Dermis blood vessel endothelial cell (primary cell): ENCODE measurements at regions not wholly inside any gene's neighbourhood (a gene's known extent, or its start where the extent isn't known, plus 50 kb on each side); places are given as distances from the start of the nearest gene placed in this dataset.

ENCODE experiments used
- DNase-seq: peaks from one replicate; pipeline ENCODE4 v3.0.0; 2010

GRCh38 chr5:61744690-61745619 is 412.9 kb downstream of the ZSWIM6 start:
- no peak for DNase-seq

DNA sequence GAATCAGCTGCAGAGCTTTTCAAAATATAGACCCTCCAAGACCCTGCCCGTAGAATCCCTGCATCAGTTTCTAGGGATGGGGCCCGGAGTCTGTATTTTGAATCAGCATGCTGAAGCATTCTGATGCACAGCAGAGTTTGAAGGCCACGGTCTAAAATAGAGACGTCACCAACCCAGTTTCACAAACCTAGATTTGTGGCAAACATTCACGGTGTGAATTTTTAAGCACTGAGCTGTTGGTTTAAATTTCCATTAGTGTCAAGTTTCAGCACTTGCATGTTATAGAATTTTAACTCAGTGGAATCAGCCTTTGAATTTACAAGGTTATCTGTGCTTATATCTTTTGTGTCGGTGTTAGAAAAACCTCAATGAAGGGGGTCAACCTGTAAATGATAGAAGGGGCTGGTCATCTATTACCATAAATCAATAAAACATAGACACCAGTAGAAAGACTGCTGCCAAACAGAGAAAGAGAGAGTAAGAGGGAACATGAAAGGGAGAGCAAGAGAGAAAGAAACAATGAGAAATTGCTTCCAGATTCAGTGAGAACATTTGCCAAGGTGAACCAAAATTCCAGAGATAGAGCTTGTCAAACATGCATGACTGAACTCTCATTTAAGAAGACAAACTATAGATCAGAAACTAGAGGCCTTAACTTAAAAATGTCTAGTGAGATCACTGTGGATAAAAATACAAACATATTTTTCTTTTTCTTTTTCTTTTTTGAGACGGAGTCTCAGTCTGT is 414.9 kb downstream of the ZSWIM6 start:
- no peak for DNase-seq

DNA sequence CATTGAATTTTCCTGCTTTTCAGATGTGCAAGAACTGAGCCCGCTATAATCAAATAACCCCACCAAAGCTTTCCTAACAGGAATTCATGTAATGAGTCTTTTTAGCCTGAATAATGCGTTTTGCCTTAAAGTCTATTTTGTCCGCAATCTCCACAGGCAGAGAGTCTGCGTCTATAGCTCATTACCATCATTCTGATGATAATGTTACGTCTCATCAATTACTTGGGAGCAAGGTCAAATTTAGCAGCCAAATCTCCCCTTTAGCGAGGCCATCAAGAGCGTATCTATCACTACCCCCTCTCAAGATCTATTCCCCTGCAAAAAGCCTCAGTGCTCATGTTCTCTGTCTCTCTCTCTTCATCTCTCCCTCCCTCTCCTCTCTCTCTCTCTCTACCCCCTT is 416.1 kb downstream of the ZSWIM6 start:
- no peak for DNase-seq

- no peak for DNase-seq
Measured at GRCh38 chr5:61748651-61749050, 416.6 kb downstream of the ZSWIM6 start.

- no peak for DNase-seq
Measured at GRCh38 chr5:61752588-61752987, 420.5 kb downstream of the ZSWIM6 start.

DNA sequence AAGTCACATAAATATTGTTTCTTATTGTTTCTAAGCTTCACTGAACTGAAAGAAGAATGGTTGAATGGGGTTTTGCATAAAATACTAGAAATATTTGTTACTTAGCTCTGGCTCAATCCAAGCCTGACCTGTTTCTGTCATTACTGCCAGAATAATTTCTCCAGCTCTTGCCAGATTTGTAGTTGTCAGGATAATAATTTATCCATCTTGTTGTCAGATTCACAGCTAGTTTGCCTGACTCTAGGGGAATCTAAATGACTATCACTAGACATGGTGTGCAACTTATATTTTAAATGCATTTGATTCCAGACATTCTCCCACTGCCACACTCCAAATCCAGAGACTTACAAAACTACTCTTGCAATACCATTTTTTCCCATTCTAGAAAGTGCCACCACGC is 422.7 kb downstream of the ZSWIM6 start:
- DNase-seq = no peak

- DNase-seq = no peak
Measured at GRCh38 chr5:61755726-61756222, 423.7 kb downstream of the ZSWIM6 start.

DNA sequence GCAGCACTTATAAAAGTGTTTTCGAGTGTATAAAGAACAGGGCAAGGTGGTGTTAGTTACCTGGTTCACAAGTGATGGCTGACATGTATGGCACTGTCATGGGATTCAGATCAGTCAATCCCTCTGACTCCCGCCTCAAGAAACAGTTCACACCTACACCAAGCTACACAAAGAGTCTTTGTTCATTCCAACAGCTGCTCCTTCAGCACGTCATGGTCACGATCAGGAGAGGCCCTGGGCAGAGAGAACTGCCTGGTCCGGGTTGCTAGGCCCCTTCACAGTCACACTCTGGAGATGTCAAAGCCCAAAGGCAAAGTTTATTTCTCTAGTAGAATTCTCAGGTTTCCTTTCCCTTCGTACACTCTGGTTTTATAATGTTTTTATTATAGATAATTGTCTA is 426.7 kb downstream of the ZSWIM6 start:
- no peak for DNase-seq

DNA sequence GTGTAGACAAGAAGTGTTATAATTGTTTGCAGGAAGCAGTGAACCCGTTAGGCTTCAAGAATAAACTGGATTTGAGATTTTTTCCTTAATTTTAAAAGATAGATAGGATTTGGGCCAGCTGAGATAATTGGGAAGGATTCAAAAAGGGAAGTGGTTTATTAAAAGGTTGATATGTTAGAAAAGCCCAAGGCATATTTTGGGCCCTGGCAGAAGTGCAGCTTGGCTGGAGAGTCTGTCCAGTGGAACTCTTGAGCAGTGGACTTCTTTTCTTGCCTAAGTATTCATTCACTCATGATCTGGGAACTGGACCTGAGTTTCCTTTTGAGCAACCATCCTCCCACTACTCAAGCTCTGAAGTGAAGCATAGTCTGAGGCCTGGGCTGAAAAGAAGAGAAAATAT is 433.4 kb downstream of the ZSWIM6 start:
- DNase-seq = no peak

GRCh38 chr5:61766141-61766540 is 434.1 kb downstream of the ZSWIM6 start:
- no peak for DNase-seq

DNA sequence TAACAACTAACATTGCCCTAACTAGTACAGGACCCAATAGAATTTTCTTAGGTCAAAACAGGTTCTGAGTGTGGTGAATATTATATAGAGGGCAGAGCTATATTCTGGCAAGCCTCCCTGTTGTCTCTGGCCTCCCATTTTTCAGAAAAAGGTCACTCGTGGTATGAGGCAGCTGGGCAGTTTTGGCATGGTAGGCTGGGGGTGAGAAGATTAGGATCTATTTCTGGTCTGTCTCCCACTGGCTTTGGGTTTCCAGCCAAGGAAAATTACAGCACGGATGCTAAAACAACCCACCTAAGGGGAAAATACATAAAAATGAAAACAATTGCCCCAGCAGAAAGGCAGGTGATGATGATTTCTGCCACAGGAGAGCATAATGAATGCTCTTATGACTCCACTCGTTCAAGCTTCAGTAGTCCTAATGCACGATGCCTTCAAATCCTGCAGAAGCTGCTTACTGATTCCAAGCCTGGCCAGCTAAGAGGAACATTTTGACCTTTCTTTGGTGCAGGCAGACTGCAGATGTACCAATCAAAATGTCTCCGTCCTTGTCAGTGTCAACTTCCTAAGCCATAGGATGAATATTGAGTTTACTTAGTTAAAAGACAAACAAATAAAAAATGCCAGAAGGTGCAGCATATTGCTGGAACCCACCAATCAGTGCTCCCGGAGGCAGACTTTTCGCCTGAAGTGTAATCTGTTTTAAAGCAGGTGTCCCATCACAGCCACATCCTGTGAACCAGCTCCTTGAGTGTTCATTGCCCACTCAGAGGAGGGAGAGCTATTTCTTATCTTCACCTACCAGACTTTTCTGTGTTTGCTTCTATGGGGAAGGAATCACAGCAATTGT is 435.4 kb downstream of the ZSWIM6 start:
- DNase-seq = no peak

GRCh38 chr5:61768692-61769281 is 436.7 kb downstream of the ZSWIM6 start:
- DNase-seq = peak; percentile 23

GRCh38 chr5:61771062-61771461 is 439.0 kb downstream of the ZSWIM6 start:
- DNase-seq = no peak

GRCh38 chr5:61771808-61772207 is 439.8 kb downstream of the ZSWIM6 start:
- no peak for DNase-seq

DNA sequence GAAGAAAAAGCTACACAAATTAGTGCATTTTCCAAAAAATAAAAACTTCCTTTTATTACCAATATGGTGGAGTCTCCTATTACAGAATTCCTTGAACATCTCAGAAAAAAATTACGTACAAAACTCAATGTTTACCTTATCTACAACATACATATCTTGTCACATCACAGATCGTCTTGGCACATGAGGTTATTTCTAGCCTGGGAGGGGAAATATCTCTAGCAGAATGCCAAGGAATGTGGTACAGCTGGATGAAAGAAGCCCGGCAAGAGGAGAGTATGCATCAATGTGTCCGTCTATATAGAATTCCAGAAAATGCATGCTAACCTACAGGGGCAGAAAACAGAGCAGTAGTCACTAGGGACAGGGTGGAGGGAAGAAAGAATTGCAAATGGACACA is 443.8 kb downstream of the ZSWIM6 start:
- DNase-seq = no peak

GRCh38 chr5:61777292-61777691 is 445.2 kb downstream of the ZSWIM6 start:
- DNase-seq = no peak

- DNase-seq = no peak
Measured at GRCh38 chr5:61779743-61780142, 447.7 kb downstream of the ZSWIM6 start.

- DNase-seq = no peak
Measured at GRCh38 chr5:61783481-61783880, 451.4 kb downstream of the ZSWIM6 start.

GRCh38 chr5:61784341-61784740 is 452.3 kb downstream of the ZSWIM6 start:
- DNase-seq = no peak

- no peak for DNase-seq
Measured at GRCh38 chr5:61788548-61788947, 456.5 kb downstream of the ZSWIM6 start.

DNA sequence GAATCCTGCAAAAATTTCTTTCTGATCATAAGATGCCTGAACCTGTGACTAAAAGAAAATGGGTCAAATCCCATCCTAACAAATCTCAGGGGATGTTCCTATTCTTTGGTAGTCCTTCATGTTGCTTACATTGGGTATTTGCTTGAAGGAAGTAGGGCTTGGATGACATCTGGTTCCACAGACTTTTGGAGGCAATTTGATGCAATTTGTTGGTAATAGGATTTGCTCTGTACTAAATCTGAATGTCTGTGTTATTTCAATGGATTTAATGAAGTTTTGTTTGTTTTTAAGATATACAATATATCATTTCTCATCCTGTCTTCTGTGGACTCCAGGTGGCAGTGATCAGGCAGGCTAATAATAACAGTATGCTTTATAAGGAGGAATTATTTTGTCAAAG is 457.9 kb downstream of the ZSWIM6 start:
- no peak for DNase-seq

DNA sequence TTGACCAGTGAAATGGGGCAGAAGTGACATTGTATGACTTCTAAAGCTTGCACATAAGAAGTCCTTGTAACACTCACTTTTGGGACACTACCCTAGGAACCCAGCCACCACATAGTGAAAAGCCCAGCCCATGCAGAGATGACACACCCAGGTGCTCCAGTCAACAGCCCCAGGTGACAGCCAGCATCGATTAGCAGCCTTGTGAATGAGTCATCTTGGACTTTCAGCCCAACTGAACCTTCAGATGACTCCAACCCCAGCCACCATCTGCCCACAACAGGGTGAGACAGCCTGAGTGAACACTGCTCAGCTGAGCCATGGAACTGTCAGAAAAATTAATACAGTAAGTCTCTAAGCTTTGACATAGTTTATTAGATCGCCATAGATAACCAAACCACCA is 458.6 kb downstream of the ZSWIM6 start:
- no peak for DNase-seq
